ENCODE measurements at regions not wholly inside any gene's neighbourhood (a gene's known extent, or its start where the extent isn't known, plus 50 kb on each side); places are given as distances from the start of the nearest gene placed in this dataset.

DNA sequence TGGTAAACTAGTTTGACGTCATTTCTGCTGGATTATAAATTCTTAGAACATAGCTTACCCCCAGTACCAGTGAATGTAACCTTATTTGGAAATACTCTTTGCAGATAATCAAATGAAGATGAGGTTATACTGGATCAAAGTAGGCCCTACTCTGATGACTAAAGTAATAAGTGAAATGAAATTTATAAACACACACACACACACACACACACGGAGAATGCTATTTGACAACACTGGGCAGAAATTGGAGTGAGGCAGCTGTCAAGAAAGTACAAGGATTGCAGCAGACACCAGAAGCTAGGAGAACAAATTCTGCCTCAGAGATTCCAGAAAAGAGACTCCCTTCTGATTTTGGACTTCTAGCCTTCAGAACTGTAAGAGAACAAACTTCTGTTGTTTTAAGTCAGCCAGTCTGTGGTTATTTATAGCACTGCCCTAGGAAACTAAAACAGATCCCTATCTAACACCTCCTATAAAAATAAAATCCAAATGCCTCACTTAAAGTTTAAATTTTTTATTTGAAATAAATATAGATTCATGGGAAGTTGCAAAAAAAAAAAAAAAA, 448.6 kb downstream of the PCDH18 start:
- TF ChIP-seq, protein P1, sequence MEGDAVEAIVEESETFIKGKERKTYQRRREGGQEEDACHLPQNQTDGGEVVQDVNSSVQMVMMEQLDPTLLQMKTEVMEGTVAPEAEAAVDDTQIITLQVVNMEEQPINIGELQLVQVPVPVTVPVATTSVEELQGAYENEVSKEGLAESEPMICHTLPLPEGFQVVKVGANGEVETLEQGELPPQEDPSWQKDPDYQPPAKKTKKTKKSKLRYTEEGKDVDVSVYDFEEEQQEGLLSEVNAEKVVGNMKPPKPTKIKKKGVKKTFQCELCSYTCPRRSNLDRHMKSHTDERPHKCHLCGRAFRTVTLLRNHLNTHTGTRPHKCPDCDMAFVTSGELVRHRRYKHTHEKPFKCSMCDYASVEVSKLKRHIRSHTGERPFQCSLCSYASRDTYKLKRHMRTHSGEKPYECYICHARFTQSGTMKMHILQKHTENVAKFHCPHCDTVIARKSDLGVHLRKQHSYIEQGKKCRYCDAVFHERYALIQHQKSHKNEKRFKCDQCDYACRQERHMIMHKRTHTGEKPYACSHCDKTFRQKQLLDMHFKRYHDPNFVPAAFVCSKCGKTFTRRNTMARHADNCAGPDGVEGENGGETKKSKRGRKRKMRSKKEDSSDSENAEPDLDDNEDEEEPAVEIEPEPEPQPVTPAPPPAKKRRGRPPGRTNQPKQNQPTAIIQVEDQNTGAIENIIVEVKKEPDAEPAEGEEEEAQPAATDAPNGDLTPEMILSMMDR (IDR thresholded peaks at IDR 0.05), result no peak

DNA sequence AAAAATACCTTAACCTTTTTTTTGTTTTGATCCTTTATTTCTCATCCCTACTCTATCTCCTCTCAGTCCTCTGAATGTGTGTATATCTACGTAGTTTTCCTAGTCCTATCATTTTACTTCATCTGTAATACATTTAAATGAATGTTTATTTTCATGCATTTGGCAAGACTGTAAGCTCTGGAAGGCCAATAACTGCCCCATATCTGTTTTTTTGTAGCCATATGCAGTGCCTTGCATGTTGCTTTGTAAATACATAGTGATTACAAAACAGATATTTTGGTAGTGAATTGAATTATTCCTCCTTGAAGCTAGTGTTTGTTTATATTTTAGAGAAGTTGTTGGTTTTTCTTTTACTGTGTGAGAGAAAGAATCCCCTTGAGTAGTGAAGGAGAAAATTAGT, 450.2 kb downstream of the PCDH18 start:
- TF ChIP-seq, protein P1 (IDR thresholded peaks at IDR 0.05), result no peak

DNA sequence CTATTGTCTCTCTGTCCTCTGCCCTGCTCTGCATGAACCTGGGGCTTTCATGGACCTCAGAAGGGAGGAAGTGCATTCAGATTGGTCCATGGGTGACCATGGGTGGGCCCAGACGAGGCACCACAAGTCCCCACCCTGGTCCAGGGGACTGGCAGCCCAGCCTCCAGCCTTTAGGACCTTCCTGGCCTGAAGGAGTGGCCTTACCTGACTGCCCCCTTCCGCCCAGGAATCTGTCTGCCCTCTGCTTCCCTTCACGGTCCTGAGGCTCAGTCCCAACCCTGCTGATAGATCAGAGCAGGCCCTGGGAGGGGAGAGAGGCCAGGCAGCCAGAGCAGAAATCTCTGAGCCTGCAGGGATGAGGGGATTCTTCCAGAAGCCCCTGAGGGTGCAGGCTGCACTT, 455.4 kb downstream of the PCDH18 start:
- TF ChIP-seq, protein P1 (IDR thresholded peaks at IDR 0.05), result no peak

DNA sequence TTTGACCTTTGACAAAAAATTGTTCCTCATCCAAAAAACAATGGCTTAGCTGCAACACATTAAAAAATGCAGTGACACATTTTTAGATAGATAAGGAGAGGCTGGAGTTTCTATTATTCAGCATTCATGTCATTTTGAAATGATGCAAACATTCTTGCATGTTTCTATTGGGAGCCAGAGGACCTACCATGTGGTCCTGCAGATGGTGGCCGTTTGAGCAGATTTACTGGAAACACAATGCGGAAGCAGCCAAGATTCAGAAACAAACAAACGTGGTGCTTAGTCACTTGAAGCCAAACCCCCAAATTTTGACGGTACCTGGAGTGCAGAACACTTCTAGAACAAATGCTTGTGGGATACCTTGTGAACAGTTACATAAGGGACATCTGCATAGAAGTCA, 456.7 kb downstream of the PCDH18 start:
- TF ChIP-seq, protein P1 (IDR thresholded peaks at IDR 0.05), result no peak

DNA sequence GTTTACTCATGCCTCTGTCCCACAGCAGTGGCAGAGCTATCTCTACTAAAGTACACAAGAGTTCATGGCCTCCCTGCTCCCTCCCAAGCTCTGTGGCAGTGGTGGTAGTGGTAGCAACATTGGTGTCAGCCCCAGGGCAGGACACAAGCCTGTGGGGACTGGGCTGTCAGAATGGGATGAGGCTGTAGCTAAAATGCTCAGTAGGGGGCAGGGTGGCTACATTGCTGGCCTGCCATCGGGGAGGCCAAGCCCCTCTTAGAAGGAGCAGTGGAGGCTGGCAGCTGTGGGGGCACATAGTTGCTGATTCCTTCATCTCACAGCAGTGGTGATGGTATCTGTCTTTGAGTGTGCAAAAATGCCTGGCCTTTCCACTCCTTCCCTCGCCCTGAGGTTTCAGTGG, 461.7 kb downstream of the PCDH18 start:
- TF ChIP-seq, protein P1 (IDR thresholded peaks at IDR 0.05), result no peak; the same call in 1 of the 2 replicates

DNA sequence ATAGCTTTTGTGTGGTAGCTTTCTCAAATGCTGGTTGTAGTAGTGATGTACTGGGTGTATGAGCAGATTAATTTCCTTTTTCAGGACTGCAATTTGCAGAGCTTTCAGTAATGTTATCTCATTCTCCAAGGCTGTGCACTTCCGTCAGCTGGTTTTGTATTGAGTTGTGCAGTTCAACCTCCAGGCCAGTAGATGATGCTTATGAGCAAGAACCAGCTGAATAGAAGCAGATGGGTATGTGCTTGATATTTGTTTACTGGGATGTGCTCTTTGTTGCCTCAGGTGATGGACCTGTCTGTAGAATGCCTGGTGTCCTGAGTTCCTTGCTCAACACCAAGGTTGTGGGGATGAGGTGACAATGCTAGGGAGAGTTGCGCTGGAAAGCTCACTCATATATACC, 462.8 kb downstream of the PCDH18 start:
- TF ChIP-seq, protein P1 (IDR thresholded peaks at IDR 0.05), result no peak

DNA sequence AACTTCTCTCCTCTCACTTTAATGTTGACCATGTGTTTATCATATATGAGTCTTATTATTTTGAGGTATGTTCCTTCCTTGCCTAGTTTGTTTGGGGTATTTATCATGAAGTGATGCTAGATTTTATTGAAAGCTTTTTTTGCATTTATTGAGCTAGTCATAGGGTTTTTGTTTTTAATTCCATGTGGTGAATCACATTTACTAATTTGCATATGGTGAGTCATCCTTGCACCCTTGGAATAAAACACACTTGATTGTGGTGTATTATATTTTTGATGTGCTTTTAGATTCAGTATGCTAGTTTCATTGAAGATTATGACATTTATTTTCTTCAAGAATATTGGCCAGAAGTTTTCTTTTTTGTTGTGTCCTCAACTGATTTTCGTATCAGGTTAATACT, 464.6 kb downstream of the PCDH18 start:
- TF ChIP-seq, protein P1 (IDR thresholded peaks at IDR 0.05), result no peak

DNA sequence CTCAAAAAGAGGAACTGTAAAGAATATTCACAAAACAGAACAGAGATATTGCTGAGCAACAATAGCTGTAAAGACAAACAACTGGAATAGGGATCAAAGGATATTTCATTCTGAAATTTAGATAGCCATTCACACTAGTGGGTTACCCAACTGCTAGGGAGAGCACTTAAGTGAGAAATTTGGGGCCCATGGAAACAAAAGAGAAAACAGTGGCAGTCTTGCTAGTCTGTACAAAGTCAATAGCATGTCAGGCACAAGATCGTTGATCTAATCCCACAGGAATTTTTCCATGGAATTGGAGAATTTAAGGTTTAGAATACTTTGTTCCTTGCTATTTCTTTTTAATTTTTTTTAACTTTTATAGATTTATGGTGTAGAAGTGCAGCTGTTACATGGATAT, 467.0 kb downstream of the PCDH18 start:
- TF ChIP-seq, protein P1 (IDR thresholded peaks at IDR 0.05), result no peak

Measured in LNCAP (cell line).